NCI-H460 (cell line): ENCODE measurements at regions not wholly inside any gene's neighbourhood (a gene's known extent, or its start where the extent isn't known, plus 50 kb on each side); places are given as distances from the start of the nearest gene placed in this dataset.

Experiments
- DNase-seq: peaks from one replicate; pipeline ENCODE4 v3.0.0-alpha.2; 2016; ENCODE audit warnings: low read depth; ENCODE audit errors: extremely low read depth

DNA sequence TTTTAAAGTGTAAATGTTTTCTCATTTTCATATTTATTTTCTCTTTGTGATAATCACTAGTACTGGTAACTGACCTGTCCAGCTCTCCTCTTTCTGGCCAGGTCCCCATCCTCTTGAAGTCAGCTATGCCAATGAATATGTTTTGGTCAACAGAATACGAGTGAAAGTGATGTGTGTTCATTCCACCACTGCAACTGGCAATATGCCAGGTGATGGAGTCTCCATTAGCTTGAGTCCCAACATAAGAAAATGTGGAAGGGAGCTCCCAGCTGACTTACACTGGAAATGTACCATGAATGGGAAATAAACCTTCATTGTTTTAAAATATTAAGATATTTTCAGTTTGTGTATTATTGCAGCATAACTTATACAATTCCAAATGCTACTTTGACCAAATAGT lies 75.8 kb downstream of the CCDC34 start:
- no peak for DNase-seq

DNA sequence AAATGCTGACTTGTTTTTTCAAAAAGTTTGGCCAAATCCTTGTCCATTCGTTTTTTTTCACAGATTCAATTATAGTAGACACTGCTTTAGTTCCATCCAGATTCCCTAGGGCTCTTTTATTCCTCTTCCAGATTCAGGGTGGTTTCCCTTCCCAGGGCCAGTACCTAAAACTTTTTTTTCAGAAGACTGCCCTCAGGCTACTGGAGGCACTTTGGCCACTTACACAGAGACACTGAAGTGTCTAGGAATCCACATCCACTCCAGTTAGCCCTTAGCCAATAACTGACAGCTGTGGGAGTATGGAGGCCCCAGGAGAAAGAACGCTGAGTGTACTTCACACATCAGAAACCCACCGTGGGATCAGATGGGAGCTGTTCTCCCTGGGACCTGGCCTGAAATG lies 77.3 kb downstream of the CCDC34 start:
- DNase-seq, result no peak

DNA sequence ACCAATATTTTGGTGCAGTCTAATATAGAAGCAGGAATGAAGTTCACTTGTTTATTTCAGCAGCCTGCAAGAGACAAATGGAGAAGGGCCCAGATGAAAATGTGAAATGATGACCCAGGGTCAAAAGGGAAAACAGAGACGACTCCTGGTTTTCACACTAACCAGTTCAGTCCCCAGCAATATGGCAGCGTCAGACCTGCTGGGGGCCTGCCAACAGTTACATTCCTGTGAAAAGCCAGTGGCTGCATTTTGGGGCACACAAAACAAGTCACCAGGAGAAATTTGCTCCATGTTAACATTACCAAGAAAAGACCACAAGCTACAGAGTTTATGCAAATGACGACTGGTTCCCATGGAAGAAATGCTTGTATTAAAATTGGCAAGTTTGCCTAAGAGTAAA lies 80.2 kb downstream of the CCDC34 start:
- no peak for DNase-seq

DNA sequence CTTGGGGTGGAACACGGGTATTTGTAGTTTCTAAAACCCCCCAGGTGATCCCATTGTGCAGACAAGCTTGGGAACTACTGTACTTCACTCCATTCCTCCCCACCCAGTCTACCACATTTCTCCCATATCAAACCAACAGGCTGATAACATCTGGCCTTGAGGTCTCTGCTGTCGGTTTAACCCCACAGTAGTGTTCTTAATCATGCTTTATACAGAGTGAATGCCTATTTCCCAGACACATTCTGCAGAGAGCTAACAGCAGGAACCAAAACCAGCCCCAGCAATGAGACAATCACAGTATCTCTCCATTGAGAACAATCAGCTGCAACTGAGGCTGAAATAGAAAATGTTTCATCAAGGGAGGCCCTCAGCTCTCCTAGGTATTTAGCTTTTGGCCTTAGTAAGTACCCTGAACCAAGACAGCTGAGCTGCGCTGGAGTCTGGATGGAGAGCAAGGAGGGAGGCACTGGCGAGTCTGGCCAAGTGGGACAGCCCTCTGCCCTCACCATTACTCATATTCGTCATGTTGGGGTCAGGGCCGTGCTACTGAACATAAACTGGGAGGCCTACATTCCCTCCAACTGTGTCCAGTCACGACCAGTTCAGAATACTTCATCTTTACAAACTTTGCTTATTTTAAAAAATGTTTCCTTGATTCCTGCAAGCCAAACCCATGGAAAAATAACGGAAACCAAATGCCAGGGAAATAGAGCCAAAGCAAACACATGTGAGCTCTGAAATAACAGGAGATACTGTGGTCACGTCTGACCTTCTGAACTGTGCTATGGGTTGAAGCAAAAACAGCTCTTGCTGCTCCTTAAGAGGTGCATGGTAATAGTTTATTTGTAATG lies 81.0 kb downstream of the CCDC34 start:
- no peak for DNase-seq

DNA sequence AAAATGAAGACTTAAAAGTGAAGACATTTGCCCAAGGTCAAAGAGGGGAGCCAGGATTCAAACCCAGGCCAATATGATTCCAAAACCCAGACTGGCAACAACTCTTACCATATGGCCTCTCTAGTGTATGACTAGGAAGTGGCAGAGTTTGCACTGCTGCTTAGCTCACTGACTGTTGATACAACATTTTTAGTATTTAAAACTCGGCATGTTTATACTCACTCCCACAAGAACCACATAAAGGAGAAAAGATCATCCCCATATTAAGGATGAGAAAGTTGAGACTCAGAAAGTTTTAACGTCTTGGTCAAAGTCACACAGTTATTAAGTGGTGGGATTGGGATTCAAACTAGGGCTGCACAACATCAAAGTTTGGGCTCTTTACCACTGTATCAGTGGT lies 81.7 kb downstream of the CCDC34 start:
- no peak for DNase-seq

DNA sequence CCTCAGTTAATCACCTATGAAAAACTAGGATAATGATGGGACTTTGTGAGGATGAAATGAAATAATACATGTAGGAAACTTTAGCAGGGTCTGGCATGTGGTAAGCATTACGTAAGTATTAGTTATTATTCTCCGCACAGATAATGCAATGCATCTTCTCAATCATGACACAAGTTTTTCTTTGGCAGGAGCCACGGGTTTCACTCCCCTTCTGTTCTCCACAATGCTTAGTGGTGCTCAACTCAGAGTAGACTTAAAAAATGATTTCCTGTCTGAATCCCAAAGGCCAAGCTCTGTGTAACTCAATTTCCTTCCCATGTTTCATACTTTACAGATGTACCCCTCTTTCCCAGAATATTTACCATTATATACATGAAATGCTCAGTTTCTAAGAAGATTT lies 82.9 kb downstream of the CCDC34 start:
- DNase-seq, result no peak

DNA sequence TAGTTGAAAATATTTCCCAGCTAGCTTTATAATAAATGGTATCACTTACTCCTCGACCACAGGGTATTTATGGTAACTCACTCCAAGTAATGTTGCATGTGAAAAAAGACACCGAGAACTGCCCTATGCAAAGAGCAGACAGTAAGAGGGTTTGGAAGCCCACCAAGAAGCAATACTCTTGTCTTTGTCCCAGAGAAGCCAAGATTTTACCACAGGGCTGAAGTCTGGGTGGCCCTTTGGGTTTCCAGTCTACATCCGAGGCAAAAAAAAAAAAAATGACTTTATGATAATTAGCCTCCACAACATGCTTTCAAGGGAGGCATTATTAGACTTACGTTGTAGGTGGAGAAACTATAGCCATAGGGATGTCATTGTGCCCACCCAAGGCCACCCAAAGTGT lies 83.6 kb downstream of the CCDC34 start:
- no peak for DNase-seq

DNA sequence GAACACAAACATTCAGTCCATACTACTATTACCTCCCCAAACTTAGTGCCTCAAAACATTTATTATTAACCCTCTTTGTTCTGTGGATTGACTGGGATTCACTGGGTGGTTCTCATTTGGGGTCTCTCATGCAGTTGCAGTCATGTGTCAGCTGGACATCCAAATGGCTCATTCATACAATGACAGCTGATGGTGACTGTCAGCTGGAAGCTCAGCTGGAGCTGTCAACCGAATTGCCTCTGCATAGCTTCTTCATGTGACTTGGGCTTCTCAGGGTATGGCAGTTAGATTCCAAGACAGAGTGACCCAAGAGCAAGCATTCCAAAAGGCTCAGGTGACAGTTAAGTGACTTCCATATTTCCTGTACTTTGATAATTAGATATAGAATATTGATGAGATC lies 85.2 kb downstream of the CCDC34 start:
- DNase-seq, result no peak

DNA sequence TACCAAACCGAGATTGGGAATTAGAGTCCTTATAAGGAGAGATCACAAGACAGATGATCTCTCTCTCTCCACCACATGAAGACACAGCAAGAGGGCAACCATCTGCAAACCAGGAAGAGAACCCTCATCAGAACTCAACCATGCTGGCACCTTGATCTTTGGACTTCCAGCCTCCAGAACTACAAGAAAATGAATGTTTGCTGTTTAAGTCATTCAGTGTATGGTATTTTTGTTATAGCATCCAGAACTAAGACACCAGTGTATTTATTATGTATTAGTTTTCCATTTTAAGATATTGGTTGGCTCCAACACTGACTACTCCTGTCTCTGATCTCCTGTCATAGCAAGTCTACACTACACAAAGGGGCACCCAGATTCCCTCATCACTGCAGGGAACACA lies 86.9 kb downstream of the CCDC34 start:
- DNase-seq, result no peak

DNA sequence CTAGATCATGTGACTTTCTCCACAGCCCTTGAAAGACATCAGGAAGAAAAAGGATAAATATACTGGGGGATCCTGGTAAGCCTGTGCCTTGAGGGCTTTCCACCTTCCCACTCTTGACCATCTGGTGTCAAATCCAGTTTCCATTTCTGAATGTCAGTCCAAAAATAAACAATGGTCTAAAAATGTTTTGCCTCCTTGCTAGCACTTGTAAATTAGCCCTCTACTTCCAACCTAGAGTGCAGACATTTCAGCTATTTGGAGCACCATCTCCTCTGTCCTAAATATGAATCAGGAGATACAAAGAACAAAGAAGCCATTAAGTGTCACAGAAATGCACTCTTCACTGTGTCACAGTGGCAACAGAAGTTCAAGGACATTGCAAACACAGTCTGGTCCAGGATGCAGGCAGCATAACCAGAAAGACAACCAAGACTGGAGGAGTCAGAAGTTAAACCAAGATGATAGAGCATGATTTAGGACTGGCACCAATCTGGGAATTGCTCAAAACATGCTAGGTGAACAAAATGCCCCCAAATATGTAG lies 88.1 kb downstream of the CCDC34 start:
- no peak for DNase-seq

DNA sequence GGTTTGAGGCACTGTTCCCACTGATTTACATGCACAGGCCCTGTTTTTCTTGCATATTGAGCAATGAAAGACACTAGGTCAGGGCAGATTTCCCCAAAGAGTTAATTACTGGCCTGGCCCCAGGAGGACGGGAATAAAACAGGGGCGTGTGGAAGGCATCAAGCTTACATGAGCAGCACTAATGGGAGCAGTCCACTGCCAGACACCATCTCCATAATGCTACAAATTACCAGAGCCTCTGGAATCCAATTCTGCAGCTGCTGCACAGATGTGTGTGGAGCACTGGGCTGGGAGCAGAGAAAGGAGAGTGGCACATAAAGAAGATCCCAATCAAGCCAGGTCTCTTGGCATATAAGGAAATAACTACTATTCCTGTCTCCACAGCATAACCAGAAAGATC lies 96.9 kb downstream of the CCDC34 start:
- DNase-seq, result no peak

DNA sequence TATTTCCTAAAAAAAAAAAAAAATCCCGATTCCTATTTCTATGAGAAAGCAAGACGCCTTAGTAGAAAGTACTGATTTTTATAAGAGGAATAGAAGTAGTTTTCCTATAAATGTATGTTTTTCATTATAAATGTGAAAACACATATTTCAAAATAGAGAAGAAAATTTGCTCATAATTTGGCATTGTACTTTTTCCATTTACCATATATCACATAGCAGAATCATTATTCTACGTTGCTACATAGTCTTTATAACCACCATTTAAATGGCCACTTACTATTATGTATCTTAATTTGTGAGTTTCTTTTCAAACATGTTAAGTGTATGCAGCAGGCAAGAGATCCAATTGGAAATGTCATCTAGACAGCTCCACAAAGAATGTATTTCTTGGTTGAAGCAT lies 99.0 kb downstream of the CCDC34 start:
- DNase-seq, result no peak

DNA sequence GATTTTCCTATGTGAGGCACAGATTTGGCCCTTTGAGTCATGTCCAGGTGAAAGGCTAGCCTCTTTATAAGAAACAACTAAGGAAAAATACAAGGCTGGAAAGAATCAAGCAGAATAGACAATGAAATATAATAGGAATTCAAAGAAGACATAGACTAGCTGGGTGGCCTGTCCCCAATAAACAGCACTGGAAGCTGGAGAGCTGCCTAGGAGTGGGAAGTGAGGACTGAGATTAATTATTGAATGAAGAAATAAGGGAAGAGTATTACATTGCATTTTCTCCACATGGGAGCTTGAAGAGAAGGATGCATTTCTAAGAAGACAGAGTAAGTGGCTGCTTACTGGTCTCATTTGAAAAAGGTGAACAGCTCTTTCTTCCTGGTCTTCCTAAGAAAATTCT lies 100.0 kb downstream of the CCDC34 start:
- no peak for DNase-seq

DNA sequence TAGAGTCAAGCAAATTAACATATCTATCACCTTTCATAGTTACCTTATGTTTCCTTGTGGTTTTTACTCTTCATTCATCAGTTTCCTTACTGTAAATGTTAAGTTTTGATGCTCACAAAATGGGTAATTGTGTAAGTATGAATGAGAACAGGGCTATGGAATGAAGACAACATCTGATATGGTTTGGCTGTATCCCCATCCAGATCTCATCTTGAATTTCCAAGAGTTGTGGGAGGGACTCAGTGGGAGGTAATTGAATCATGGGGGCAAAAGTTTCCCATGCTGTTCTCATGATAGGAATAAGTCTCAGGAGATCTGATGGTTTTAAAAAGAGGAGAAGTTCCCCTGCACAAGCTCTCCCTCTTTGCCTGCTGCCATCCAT lies 107.6 kb downstream of the CCDC34 start:
- no peak for DNase-seq

DNA sequence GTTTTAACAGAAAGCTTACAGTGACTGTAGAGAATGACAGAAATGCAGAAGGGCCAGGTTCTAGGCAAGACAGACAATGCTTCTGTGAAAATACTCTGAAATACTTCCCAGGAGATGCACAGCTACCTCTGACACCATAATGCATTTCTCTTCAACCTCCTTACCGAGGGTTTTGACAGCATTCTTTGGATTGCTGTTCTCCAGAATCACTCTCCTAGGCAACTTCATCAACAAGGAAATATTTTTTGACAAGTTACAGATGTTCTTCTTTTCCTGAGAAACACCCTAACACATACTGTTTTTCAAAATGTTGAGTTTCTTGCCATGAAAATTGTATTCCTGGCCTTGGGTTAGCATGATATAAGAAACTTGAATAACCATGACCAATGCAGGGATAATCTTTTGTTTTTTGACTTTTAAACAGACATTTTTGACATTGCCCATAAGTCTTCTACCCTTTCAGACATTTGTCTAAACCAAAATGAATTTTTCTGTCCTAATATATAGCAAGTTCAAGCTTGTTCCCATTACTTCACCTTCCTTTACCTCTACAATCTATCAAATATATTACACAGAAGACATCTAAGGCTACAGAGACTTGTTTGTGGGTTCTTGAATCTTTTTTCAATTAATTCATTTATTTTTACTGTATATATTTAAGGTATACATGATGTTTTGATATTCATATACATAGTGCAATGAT lies 108.1 kb downstream of the CCDC34 start:
- no peak for DNase-seq

DNA sequence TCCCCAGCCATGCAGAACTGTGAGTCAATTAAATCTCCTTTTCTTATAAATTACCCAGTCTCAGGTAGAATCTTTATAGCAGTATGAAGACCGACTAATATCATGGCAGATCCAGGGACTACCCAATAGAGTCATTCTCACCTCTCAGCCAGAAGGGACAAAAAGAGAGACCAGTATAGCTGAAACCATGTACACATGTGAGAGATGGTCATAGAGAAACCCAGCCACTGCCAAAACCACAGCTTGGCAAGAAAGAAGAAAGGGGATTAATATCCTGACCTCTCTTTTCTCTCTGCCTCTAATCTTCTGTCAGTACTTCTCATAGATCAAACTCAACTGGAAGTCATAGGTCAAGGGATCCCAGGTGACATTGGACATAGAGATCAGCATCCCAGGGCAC lies 109.8 kb downstream of the CCDC34 start:
- DNase-seq, result no peak

DNA sequence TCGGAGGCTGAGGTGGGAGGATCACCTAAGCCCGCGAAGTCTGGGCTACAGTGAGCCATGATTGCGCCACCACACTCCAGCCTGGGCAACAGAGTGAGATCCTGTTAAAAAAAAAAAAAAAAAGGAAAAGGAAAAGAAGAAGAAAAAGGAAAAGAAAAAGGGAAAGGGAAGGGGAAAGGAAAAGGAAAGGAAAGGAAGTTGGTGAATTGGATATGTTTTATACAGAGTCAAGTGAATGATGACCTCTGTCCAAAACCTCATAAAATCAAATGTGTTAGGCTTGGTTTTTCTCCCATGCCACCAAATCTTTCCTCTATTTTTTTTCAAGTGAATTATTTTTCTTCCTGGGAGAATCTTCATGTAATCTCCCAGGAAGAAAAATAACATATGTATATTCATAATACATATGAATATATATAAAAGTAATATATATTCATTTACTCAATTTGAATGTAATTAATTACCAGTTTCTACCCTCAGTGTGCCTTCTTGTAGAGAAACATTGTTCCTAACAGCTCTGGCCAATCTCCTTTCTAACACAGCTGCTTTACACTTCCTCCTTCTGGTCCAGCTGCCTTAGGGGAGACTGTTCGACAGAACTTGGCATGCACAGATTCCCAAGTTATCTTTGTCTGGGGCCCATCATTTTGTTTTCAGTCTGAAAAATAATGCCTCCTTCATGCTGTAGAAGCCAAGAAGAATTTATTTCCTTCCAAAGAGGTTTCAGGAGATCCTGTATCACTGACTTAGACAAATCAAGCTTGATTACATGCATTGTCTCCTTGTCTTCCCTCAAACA lies 111.9 kb downstream of the CCDC34 start:
- DNase-seq, result no peak

DNA sequence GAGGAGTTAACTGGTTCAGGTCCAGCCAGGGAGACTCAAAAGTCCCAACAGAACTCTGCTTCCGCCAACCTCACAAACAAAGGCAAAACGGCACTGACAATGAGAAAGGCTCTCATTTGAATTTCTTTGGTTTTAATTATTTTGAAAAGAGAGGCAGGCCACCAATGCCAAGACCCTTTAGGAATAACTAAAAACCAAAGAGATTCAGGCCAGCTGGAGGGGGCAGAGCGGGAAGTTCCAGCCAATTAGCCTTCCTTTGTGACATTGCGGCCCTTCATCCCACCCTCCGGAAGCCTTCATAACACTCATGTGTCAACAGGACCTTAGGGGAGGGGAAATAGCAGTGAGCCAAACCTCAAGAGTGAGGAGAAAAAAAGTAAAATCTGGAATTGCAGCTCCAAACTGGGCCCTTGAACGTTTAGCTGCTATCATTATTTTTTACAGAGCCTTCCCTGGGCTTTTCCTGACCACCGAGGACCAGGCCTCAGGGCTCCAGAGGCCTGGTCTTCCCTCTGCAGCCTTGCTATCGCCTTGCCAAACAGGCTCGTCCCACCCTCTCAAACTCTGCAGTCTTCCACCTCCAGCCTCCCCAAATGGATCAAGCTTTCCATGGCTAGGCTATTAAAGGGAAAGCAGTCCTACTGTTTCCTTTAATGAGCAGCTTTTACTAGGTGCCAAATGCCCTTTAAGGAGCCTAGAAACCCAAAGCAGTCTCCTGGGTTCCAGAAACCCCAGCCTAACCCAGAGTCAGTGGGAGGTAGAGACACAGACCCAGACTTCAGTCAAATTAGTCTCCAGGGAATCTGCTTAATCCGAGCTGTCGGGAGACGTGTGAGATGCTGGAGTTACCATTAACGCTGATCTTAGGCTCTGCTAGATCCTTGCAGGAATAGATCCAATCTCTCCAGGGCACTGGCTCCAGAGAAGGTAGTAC lies 114.2 kb downstream of the CCDC34 start:
- no peak for DNase-seq

DNA sequence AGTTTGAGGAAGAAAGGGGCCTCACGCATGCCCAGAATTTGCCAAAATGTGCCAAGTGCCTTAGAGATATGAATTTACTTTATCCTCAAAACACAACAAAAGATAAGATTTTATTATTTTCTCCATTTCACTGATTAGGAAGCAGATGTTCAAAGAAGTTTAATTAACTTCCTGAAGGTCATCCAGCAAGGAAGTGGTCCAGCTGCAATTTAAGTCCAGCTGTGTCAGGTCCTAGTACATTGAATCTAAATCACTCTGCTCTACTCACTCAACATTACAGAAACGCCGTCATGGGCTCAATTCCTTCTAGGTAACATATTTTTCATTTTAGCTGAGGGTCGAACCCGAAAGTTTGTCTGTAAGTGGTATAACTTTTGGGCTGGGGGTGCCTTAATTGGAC lies 115.4 kb downstream of the CCDC34 start:
- DNase-seq, result no peak

DNA sequence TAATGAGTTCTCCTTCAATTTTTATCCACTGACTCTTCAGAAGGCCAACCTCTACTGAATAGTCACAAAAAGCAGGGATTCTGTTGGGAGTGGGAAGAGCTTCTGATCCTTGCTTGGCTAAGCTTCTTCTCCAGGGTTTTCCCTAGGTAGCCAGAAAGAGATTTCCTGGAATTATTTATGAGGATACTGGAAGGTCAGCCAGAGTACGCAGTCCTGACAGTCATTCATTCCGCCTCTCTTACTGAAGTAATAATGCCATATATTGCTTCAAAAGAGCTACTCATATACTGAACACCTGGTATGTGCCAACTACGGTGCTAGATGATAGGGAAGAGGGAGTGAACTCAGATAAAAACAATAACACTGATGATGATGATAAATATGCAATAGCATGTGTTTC lies 116.1 kb downstream of the CCDC34 start:
- no peak for DNase-seq
